Eye (tissue), 1 donor: ENCODE measurements at regions not wholly inside any gene's neighbourhood (a gene's known extent, or its start where the extent isn't known, plus 50 kb on each side); places are given as distances from the start of the nearest gene placed in this dataset.
"Not testable (repeated sequence)": the region's sequence is repeated elsewhere in the genome, so short reads cannot be mapped to it uniquely, and the experiment has no call there.

Source experiments
- DNase-seq: peaks from one replicate; pipeline ENCODE4 v3.0.0-alpha.2; 2015

GRCh38 chr5:162638849-162639248, 571.3 kb downstream of the GABRG2 start:
- no peak for DNase-seq

- no peak for DNase-seq
These were observed 573.7 kb downstream of the GABRG2 start for GRCh38 chr5:162641142-162641813.

GRCh38 chr5:162654661-162655405, 587.3 kb downstream of the GABRG2 start:
- DNase-seq, result peak; percentile 61

GRCh38 chr5:162657076-162657475, 589.5 kb downstream of the GABRG2 start:
- DNase-seq, result no peak

GRCh38 chr5:162664846-162665245, 597.3 kb downstream of the GABRG2 start:
- DNase-seq, result no peak

- DNase-seq, result no peak
These were observed 601.4 kb downstream of the GABRG2 start for GRCh38 chr5:162668926-162669325.

GRCh38 chr5:162672061-162672460, 604.5 kb downstream of the GABRG2 start:
- no peak for DNase-seq

- DNase-seq, result no peak
These were observed 615.7 kb downstream of the GABRG2 start for GRCh38 chr5:162683284-162683683.

- DNase-seq, result peak; percentile 28
These were observed 616.6 kb downstream of the GABRG2 start for GRCh38 chr5:162684145-162684544.

- no peak for DNase-seq
These were observed 617.7 kb downstream of the GABRG2 start for GRCh38 chr5:162685302-162685701.

- not testable (repeated sequence) for DNase-seq
These were observed 628.7 kb downstream of the GABRG2 start for GRCh38 chr5:162696272-162696671.

GRCh38 chr5:162699361-162699760, 631.8 kb downstream of the GABRG2 start:
- DNase-seq, result no peak

GRCh38 chr5:162703914-162704313, 636.3 kb downstream of the GABRG2 start:
- peak; percentile 52 for DNase-seq

GRCh38 chr5:162711244-162711643, 643.7 kb downstream of the GABRG2 start:
- no peak for DNase-seq

- no peak for DNase-seq
These were observed 652.1 kb downstream of the GABRG2 start for GRCh38 chr5:162719720-162720119.

- no peak for DNase-seq
These were observed 653.6 kb downstream of the GABRG2 start for GRCh38 chr5:162721125-162721524.

- DNase-seq, result no peak
These were observed 684.8 kb upstream of the CCNG1 start for GRCh38 chr5:162752612-162753011.

- DNase-seq, result no peak
These were observed 675.3 kb upstream of the CCNG1 start for GRCh38 chr5:162762119-162762518.

- DNase-seq, result peak; percentile 90
These were observed 668.4 kb upstream of the CCNG1 start for GRCh38 chr5:162769019-162769418.

GRCh38 chr5:162785673-162786072, 651.7 kb upstream of the CCNG1 start:
- no peak for DNase-seq

GRCh38 chr5:162786234-162786633, 651.2 kb upstream of the CCNG1 start:
- no peak for DNase-seq

- DNase-seq, result no peak
These were observed 640.9 kb upstream of the CCNG1 start for GRCh38 chr5:162796507-162796906.

- no peak for DNase-seq
These were observed 637.1 kb upstream of the CCNG1 start for GRCh38 chr5:162800301-162800700.

GRCh38 chr5:162801235-162801634, 636.2 kb upstream of the CCNG1 start:
- no peak for DNase-seq

GRCh38 chr5:162806195-162806594, 631.2 kb upstream of the CCNG1 start:
- DNase-seq, result peak; percentile 37
